Thoracic aorta (tissue), 2 donors: ENCODE measurements at regions not wholly inside any gene's neighbourhood (a gene's known extent, or its start where the extent isn't known, plus 50 kb on each side); places are given as distances from the start of the nearest gene placed in this dataset.

ENCODE experiments used
- ATAC-seq: fragments of 150-250 bp; one replicate; pipeline ENCODE4 v1.8.0; 2017; ENCODE audit warnings: low read depth; ENCODE audit not compliant: insufficient number of reproducible peaks, low FRiP score
- DNase-seq: peaks from one replicate; pipeline ENCODE4 v3.0.0-alpha.2; 2020; ENCODE audit warnings: low spot score
- H3K27ac ChIP-seq, 2 donors: fragments of 200-600 bp; sonication (generic); 1 replicate in 1 of 2; 2 replicates in 1 of 2; pipeline ENCODE4 v1.5.1; 2016; ENCODE audit warnings: mild to moderate bottlenecking in 2 of 2, moderate library complexity in 2 of 2
- H3K27me3 ChIP-seq: fragments of 200-600 bp; sonication (generic); replicated peaks from 2 replicates; pipeline ENCODE4 v1.6.0; 2016; ENCODE audit warnings: mild to moderate bottlenecking; ENCODE audit not compliant: insufficient read depth
- H3K36me3 ChIP-seq: fragments of 200-600 bp; sonication (generic); one replicate; pipeline ENCODE4 v1.5.1; 2016
- H3K4me1 ChIP-seq, 2 donors: fragments of 200-600 bp; sonication (generic); 1 replicate in 1 of 2; 2 replicates in 1 of 2; pipeline versions ENCODE4 v1.5.1 to v1.6.0; 2016; ENCODE audit warnings: low read depth in 2 of 2, mild to moderate bottlenecking in 1 of 2; ENCODE audit not compliant: control insufficient read depth in 1 of 2
- H3K4me3 ChIP-seq: fragments of 200-600 bp; sonication (generic); 2 replicates; pipeline ENCODE4 v1.5.1; 2016; ENCODE audit warnings: mild to moderate bottlenecking
- H3K9me3 ChIP-seq: fragments of 200-600 bp; sonication (generic); 2 replicates; pipeline ENCODE4 v1.5.1; 2016
- TF ChIP-seq, protein P1 (sequence below): fragments of 200-600 bp; sonication (generic); IDR thresholded peaks from one replicate; pipeline ENCODE4 v1.5.1; 2019; ENCODE audit warnings: antibody characterized with exemption

DNA sequence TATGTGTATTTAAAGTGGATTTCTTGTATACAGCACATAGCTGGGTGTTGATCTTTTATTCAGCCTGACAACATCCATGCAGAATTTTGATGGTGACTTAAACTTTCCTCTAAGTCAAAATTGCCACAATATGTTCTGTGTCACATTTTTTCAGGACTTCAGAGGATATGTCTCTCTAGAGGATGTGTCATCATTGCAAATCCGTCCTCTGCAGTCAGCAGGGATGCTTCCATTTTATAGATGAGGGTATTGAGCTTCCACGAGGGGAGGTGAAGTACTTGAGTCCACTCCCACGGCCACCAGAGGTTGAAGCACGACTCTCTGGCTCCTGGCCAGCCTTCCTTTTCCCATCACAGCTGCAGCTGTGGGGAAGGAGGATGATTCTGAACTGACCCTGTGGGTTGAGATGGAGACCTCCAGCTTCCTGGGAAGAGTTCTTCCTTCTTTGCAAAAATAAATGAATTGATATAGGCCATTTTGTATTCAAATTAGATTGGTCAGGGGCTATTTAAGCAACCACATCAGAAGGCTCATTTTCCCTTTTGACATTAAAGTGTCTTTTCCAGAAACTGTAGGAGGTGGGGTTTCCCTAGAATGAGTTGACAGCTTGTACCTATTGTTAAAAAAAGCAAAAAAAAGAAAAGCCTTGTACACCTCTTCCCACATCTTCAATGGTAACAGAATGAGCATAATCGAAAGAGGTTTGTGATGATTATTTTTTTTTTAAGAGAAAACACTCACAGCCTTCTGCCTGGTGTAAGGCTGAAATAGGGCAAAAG is 55.2 kb upstream of the MYEOV start:
- H3K27me3 ChIP-seq = no peaks in the 10 kb centered on the region
- H3K27ac ChIP-seq = no peak overlapping the region
- ATAC-seq = no peak
- DNase-seq = no peak
- H3K4me1 ChIP-seq = no peaks in the 10 kb centered on the region
- TF ChIP-seq, protein P1, sequence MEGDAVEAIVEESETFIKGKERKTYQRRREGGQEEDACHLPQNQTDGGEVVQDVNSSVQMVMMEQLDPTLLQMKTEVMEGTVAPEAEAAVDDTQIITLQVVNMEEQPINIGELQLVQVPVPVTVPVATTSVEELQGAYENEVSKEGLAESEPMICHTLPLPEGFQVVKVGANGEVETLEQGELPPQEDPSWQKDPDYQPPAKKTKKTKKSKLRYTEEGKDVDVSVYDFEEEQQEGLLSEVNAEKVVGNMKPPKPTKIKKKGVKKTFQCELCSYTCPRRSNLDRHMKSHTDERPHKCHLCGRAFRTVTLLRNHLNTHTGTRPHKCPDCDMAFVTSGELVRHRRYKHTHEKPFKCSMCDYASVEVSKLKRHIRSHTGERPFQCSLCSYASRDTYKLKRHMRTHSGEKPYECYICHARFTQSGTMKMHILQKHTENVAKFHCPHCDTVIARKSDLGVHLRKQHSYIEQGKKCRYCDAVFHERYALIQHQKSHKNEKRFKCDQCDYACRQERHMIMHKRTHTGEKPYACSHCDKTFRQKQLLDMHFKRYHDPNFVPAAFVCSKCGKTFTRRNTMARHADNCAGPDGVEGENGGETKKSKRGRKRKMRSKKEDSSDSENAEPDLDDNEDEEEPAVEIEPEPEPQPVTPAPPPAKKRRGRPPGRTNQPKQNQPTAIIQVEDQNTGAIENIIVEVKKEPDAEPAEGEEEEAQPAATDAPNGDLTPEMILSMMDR = no peak
- no peaks in the 10 kb centered on the region for H3K36me3 ChIP-seq
- H3K4me3 ChIP-seq = no peak overlapping the region
- H3K9me3 ChIP-seq = no peaks in the 10 kb centered on the region

- Histone ChIP-seq H3K27me3 (no peaks in the 10 kb centered on the region), H3K4me1 (no peaks in the 10 kb centered on the region), H3K4me3 (no peak overlapping the region), H3K9me3 (no peaks in the 10 kb centered on the region), H3K36me3 (no peaks in the 10 kb centered on the region), H3K27ac (no peak overlapping the region)
- TF ChIP-seq, protein P1 = no peak
- DNase-seq = no peak
- ATAC-seq = no peak
Observed at GRCh38 chr11:69239641-69240040, 54.3 kb upstream of the MYEOV start.

- Histone ChIP-seq H3K9me3 (no peaks in the 10 kb centered on the region), H3K36me3 (no peaks in the 10 kb centered on the region), H3K27ac (no peak overlapping the region), H3K4me1 (no peaks in the 10 kb centered on the region), H3K27me3 (no peaks in the 10 kb centered on the region), H3K4me3 (no peak overlapping the region)
- TF ChIP-seq, protein P1 = no peak
- ATAC-seq (no peak), DNase-seq (no peak)
Observed at GRCh38 chr11:69240332-69241074, 53.5 kb upstream of the MYEOV start.

DNA sequence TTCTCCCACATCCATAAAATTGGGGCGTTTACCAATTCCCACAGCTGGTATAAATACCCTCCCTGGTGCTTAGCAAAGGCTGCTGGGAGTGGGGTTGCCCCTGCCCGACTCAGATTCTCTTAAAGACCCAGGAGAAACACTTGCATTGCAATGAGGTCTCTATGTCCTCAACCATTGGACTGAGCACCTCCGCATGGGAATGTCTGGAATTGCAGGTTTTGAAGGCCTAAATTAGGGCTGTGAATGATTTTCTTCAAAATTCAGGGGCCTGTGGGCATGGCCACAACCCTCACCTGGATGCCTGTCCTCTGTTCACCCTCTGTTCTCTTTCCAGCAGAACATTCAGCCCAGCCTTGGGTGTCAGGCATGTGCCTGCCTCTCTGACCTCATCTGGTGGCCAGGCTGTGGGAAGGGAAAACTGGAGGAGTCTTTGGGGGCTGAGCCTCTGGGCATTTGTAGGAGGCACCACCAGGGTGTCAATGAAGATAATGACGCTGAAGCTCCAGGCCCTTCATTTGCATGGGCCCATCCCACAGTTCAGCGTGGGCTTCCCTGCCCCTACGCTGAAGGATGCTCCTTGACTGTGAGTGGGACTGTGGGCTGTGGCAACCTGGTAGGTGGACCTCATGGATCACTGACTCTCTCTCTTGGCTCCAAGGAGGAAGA is 52.7 kb upstream of the MYEOV start:
- Histone ChIP-seq H3K27ac (no peak overlapping the region), H3K4me1 (no peaks in the 10 kb centered on the region), H3K4me3 (no peak overlapping the region), H3K36me3 (no peaks in the 10 kb centered on the region), H3K27me3 (no peaks in the 10 kb centered on the region), H3K9me3 (no peaks in the 10 kb centered on the region)
- DNase-seq (no peak), ATAC-seq (no peak)
- TF ChIP-seq, protein P1 = no peak

DNA sequence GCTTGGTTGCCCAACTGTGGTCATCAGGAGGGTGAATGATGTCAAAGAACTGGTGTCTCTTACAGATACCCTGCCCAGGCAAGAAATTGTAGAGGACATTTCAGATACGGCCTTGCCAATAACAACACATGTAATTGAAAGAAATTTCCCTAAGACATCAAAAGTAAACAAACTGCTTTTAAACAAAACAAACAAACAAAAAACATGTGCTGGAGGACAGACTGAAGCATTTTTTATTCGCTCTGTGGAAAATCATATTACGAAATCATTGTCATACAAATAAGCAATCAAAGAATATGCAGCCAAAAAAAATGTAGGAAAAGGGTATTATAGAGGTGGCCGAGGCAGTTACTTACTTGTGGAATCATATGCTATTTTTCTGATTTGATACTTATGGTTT is 52.1 kb upstream of the MYEOV start:
- Histone ChIP-seq H3K4me1 (no peaks in the 10 kb centered on the region), H3K36me3 (no peaks in the 10 kb centered on the region), H3K9me3 (no peaks in the 10 kb centered on the region), H3K4me3 (no peak overlapping the region), H3K27me3 (no peaks in the 10 kb centered on the region), H3K27ac (no peak overlapping the region)
- DNase-seq (no peak), ATAC-seq (no peak)
- TF ChIP-seq, protein P1 = no peak
